ENCODE measurements at regions not wholly inside any gene's neighbourhood (a gene's known extent, or its start where the extent isn't known, plus 50 kb on each side); places are given as distances from the start of the nearest gene placed in this dataset.
"Not testable (repeated sequence)": the region's sequence is repeated elsewhere in the genome, so short reads cannot be mapped to it uniquely, and the experiment has no call there.

DNA sequence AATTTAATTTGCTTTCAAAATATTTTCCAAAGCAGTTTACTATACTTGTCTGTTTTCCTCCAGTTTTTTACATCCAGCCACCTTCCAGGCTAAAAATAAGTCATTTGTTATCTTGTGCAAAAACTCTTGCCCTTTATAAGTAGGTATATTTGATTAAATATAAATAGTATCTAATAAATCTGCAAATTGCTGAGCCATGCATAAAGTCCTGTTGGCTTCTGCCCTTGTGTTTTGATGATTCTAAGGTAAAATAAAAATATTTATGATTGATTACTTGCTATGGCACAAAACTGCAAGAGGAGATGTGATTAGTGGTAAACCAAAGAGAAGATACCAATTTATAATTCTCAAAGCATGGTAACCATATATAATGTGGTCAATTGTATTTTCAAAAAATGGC lies 1026.7 kb downstream of the EPHA3 start:
- Mint-ChIP-seq H3K27ac (no peak overlapping the region), H3K9me3 (peaks cover 7 to 59% (median 22%) of the 10 kb centered on the region in 6 donors), H3K4me3 (no peak overlapping the region), H3K4me1 (no peaks in the 10 kb centered on the region), H3K27me3 (ENCODE audit: low read depth in 3 of 3) (no peaks in the 10 kb centered on the region), H3K36me3 (peaks cover 0 to 4% (median 0%) of the 10 kb centered on the region in 3 donors)
- no peak for DNase-seq

DNA sequence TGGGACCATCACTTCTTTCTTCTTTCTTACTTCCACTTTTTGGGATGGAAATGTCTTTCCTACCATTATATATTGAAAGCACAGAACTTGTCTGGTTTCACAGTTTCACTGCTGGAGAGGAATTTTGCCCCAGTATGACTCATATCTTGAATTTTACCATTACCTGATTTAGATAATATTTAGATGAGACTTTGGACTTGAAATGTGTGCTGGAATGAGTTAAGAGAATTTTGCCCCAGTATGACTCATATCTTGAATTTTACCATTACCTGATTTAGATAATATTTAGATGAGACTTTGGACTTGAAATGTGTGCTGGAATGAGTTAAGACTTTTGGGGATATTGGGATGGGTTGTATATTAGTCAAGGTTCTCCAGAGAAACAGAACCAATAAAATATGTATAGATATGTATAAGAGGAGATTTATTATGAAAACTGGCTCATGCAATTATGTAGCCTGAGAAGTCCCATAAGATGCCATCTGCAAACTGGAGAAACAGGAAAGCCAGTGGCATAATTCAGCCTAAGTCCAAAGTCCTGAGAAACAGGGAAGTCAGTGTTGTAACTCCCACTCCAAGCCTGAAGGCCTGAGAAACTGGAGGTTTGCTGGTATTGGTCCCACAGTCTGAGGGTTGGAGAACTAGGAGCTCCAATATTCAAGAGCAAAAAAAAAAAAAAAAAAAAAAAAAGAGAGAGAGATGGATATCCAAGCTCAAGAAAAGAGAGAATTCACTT lies 1029.2 kb downstream of the EPHA3 start:
- H3K9me3 Mint-ChIP-seq = peaks cover 12 to 47% (median 22%) of the 10 kb centered on the region in 6 donors
- no peaks in the 10 kb centered on the region for H3K27me3 Mint-ChIP-seq (ENCODE audit: low read depth in 3 of 3)
- no peak for DNase-seq
- H3K4me1 Mint-ChIP-seq = no peaks in the 10 kb centered on the region
- H3K36me3 Mint-ChIP-seq = peaks cover 0 to 4% (median 0%) of the 10 kb centered on the region in 3 donors
- H3K4me3 Mint-ChIP-seq = no peak overlapping the region
- H3K27ac Mint-ChIP-seq = no peak overlapping the region

DNA sequence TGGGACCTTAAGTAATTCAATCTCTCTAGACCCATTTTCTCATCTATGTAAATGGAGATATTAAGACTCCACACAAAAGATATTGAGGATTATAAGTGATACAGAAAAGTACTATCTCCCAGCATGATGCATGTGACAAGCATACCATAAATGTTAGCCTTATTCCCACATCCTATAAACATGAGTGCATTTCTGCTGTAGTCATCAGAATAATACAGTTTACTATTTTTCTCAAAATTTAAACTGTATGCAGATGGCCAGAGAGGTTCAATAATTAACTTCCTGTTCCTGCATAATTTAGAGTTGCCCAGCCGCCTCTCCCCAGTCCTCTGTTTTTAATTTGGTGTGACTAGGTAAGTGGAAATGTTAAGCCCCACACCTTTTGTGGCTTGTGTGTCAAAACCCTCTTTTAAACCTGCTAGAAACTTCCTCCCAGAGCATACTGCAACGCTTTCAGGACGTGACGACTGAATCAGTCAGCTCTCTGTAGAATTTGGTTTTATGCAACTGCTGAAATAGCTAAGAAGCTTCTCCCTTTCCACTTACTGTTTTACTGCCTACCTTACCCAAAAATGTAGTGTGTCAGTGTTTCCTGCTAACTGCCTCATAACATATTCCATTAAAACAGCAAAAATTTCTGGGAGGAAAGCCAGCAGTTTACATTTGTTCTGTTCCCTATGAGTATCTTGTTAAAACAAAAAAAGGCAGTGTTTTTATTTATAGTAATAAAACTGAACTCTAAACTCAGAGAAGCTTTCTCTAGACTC lies 1037.9 kb downstream of the EPHA3 start:
- Mint-ChIP-seq H3K27me3 (ENCODE audit: low read depth in 3 of 3) (no peaks in the 10 kb centered on the region), H3K9me3 (peaks cover 17 to 59% (median 25%) of the 10 kb centered on the region in 6 donors), H3K27ac (no peak overlapping the region), H3K4me3 (no peak overlapping the region), H3K4me1 (no peaks in the 10 kb centered on the region), H3K36me3 (no peaks in the 10 kb centered on the region)
- no peak for DNase-seq

DNA sequence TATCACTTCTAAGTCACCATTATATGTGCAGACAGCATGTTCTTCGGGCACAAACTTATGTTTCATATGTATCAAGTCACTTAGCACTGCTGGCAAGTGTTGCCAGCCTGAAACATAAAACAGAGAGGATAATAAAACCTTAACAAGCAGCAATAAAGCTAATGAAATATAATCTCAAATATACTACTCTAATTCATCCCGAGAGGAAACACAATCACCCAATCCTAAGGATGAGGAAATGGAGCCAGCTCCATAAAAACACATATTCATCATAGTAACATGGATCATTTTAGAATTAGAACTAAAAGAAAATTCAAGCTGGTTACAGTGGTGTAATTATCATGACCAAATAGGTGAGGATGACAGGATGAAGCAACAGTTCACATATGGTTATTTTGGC lies 1072.7 kb downstream of the EPHA3 start:
- Mint-ChIP-seq H3K4me3 (no peak overlapping the region), H3K4me1 (no peaks in the 10 kb centered on the region), H3K36me3 (peaks cover 0 to 3% (median 0%) of the 10 kb centered on the region in 3 donors), H3K9me3 (peaks cover 7 to 37% (median 22%) of the 10 kb centered on the region in 6 donors), H3K27me3 (ENCODE audit: low read depth in 3 of 3) (no peaks in the 10 kb centered on the region), H3K27ac (no peak overlapping the region)
- no peak for DNase-seq

DNA sequence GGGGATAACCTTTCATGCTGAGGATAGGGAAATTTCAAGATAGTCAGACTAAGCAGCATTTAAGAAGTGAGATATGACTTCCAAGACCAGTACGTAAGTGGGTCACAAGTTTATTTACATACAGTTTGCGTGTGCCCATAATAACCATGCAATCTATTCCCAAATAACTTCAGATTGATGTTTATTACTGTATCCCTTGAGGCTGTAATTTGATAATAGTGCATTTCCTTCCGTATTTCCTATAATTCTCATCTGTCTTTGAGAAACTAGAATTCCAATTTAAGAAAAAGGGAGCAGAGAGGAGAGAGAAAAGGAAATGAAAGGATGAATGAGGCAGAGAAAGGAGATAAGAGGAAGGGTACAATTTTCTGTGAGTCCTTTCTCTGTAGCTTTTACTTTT lies 1073.1 kb downstream of the EPHA3 start:
- H3K4me1 Mint-ChIP-seq = no peaks in the 10 kb centered on the region
- no peaks in the 10 kb centered on the region for H3K27me3 Mint-ChIP-seq (ENCODE audit: low read depth in 3 of 3)
- H3K27ac Mint-ChIP-seq = no peak overlapping the region
- H3K4me3 Mint-ChIP-seq = no peak overlapping the region
- peaks cover 5 to 37% (median 21%) of the 10 kb centered on the region in 6 donors for H3K9me3 Mint-ChIP-seq
- no peak for DNase-seq
- H3K36me3 Mint-ChIP-seq = peaks cover 0 to 3% (median 0%) of the 10 kb centered on the region in 3 donors

DNA sequence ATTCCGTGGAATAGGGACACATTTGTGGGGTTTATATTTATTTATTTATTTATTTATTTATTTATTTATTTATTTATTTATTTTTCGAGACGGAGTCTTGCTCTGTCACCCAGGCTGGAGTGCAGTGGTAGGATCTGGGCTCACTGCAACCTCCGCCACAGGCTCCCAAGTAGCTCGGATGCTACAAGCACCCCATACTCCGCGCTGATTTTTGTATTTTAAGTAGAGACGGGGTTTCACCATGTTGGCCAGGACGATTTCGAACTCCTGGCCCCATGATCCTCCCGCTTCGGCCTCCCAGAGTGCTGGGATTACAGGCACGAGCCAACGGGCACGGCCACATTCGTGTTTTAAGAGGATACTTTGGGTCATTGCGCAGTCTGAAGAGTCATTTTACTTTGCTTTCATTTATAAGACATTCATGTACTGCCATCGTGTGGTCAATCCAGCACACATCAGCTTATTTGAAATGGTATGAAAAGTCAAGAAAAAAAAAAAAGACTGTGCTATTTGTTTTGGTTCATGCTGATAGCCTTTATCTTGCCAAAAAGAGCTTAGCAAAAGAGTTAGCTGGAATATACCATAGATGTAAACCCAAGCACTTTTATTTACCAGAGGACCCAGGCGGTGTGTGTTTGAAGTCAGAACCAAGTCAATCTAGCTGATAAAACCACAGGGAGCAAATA lies 1075.0 kb downstream of the EPHA3 start:
- not testable (repeated sequence) for H3K27me3 Mint-ChIP-seq (ENCODE audit: low read depth in 3 of 3); H3K4me1 Mint-ChIP-seq; H3K4me3 Mint-ChIP-seq; H3K27ac Mint-ChIP-seq; H3K36me3 Mint-ChIP-seq; DNase-seq
- peaks cover 5 to 27% (median 11%) of the 10 kb centered on the region in 6 donors for H3K9me3 Mint-ChIP-seq

DNA sequence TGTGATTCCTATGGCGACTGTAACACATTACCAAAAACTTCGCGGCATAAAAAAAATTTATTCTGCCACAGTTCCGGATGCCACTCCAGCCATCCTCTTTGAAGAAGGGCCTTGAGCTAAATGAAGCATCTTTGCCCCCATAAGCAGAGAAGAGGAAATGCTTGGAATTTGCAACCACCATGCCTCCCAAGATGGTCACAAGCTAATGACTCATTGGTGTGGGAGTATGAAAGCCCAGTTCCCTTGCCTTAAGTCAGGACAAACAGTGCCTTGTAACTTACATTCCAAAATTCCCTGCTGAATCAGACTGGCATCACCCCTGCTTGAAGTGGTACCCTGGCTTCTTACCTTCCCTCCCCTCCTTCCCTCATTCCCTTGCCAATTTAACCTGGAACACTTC lies 1077.4 kb downstream of the EPHA3 start:
- Mint-ChIP-seq H3K4me3 (no peak overlapping the region), H3K9me3 (peaks cover 2 to 27% (median 10%) of the 10 kb centered on the region in 6 donors), H3K27me3 (ENCODE audit: low read depth in 3 of 3) (no peaks in the 10 kb centered on the region), H3K36me3 (no peaks in the 10 kb centered on the region), H3K4me1 (no peaks in the 10 kb centered on the region), H3K27ac (no peak overlapping the region)
- DNase-seq = no peak

DNA sequence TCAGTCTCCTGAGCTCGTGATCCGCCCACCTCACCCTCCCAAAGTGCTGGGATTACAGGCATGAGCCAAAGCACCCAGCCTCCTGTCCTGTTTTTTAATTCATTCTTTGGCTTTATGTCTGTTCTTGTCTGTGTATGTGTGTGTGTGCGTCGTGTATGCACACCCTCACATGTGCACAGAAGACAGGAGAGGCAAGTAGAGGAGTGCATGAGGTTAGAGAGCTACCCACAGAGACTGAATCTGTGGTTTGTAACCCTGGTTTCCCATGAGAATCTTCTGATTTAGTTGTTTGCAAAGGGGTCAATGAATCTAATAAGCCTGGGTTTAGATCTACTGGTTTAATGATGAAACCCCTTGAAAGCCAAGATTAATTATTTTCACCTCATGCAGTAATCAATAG lies 1090.0 kb downstream of the EPHA3 start:
- H3K27ac Mint-ChIP-seq; DNase-seq; H3K4me3 Mint-ChIP-seq; H3K4me1 Mint-ChIP-seq; H3K27me3 Mint-ChIP-seq (ENCODE audit: low read depth in 3 of 3); H3K36me3 Mint-ChIP-seq: not testable (repeated sequence)
- peaks cover 5 to 55% (median 26%) of the 10 kb centered on the region in 6 donors for H3K9me3 Mint-ChIP-seq

DNA sequence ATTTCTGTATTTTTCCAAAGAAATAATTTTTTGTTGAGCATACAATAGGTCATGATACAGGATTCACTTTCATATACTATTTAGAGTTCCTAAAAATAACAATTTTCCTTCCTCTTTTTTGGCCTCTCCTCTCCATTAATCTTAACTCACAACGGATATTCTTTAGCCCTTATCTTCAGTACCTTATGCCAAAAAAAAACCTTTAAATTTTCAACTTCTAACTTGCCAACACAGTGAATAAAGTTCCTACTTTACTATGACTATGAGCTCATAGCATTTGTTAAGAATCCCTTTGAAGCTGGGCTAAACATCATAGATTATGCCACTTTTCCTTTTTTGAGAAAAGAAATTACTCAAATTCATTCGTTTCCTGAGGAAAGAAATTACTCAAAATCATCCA lies 1095.5 kb downstream of the EPHA3 start:
- H3K27ac Mint-ChIP-seq; H3K27me3 Mint-ChIP-seq (ENCODE audit: low read depth in 3 of 3): not testable (repeated sequence)
- peaks cover 10 to 53% (median 33%) of the 10 kb centered on the region in 6 donors for H3K9me3 Mint-ChIP-seq

DNA sequence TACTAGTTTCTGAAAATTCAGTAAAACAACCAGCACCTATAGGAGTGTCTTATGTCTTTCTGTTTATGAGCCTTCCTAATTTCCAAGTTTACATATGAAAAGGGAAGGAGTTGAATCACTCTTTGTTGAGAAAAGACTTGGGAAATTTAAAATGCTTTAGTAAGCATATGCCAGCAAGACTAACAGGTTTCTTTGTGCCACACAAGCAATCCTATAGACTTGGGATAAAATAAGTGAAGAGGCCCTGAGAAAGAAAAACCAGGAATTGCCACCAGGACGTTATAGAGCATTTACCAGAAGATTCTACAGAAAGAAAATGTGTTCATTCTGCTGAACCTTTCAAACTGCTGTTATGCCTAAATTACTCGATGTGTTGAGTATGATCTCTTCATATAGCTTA lies 1099.1 kb downstream of the EPHA3 start:
- not testable (repeated sequence) for H3K4me1 Mint-ChIP-seq; DNase-seq; H3K4me3 Mint-ChIP-seq; H3K27me3 Mint-ChIP-seq (ENCODE audit: low read depth in 3 of 3); H3K27ac Mint-ChIP-seq; H3K36me3 Mint-ChIP-seq
- peaks cover 10 to 47% (median 39%) of the 10 kb centered on the region in 6 donors for H3K9me3 Mint-ChIP-seq

More for the DNA sequence above, 1095.5 kb downstream of the EPHA3 start:
- not testable (repeated sequence) for H3K4me1 Mint-ChIP-seq, H3K4me3 Mint-ChIP-seq, H3K36me3 Mint-ChIP-seq, DNase-seq

DNA sequence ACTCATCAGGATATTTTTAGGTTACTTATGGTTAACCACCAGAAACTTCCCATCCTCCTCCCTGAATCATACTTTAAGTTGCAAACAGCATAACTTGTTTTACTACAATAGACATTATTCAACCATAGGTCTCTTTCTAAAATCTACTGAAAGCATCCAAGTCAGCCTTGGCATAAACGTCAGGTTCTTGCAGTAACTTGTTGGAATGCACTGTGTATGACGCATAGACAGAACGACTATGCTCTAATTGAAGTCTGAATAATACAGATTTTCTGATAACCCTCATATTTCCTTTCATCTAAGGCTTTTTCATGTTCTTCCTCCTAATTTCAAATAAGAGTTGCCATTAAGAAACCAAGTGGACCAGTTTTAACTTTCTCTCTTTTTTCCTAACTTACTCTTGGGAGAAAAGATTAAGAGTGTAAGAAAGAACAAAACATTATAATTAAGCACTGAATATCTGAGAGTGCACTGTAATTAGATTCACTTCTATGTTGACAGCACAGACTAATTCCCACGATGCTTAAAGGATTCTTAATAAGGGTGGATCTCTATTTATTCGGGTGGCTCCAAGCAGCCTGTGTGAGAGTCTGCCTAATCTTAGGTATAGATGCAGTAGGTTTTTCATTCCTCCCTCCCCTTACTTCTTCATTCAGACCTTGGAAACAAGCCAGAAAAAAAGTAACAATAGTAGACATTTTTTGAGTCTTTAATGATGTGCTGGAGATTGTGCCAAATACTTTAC lies 1100.1 kb downstream of the EPHA3 start:
- not testable (repeated sequence) for DNase-seq; H3K27me3 Mint-ChIP-seq (ENCODE audit: low read depth in 3 of 3); H3K27ac Mint-ChIP-seq; H3K4me3 Mint-ChIP-seq; H3K4me1 Mint-ChIP-seq; H3K36me3 Mint-ChIP-seq
- peaks cover 14 to 54% (median 44%) of the 10 kb centered on the region in 6 donors for H3K9me3 Mint-ChIP-seq

DNA sequence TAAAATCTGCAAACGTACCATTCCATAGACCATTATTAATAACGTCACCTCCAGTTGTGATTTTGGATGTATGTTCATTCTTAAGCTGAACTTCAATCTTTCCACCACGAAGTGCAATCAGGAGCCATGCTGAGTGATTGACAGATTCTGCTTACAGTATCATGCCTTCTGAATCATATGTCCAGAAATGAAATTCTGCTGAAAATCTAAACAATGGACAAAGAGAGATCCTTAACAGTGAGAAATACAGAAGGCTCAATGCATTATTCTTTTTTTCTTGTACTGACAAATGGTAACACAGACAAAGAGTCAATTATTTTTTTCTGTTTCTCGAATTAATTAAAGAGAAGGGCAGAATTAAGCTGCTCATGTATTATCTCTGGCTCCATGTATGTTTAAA lies 1114.5 kb downstream of the EPHA3 start:
- H3K9me3 Mint-ChIP-seq = peaks cover 14 to 57% (median 36%) of the 10 kb centered on the region in 6 donors
- H3K36me3 Mint-ChIP-seq = peaks cover 0 to 3% (median 0%) of the 10 kb centered on the region in 3 donors
- H3K27ac Mint-ChIP-seq = no peak overlapping the region
- H3K27me3 Mint-ChIP-seq (ENCODE audit: low read depth in 3 of 3) = peaks cover 0 to 1% (median 0%) of the 10 kb centered on the region in 3 donors
- H3K4me1 Mint-ChIP-seq = no peaks in the 10 kb centered on the region
- no peak for DNase-seq
- H3K4me3 Mint-ChIP-seq = no peak overlapping the region

DNA sequence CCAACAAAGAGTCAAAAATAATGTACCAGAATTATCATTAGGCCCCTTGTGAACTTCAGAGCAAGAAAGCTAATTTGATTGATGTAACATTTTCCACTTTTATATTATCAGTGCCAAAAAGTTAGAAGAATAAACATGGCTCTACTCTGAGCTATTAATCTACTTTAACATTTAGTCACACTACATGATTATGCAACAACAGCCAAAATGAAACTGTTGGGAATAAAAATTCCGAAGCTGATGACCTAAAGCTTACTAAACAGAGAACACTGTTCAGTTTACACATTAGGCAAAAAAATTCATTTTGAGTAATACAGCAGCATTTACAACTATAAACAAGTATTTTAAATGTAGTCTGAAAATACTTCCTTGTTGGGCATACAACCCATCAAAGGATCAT lies 1134.1 kb downstream of the EPHA3 start:
- H3K9me3 Mint-ChIP-seq = peaks cover 16 to 73% (median 37%) of the 10 kb centered on the region in 6 donors
- no peak overlapping the region for H3K27ac Mint-ChIP-seq
- peaks cover 0 to 4% (median 0%) of the 10 kb centered on the region in 3 donors for H3K27me3 Mint-ChIP-seq (ENCODE audit: low read depth in 3 of 3)
- no peaks in the 10 kb centered on the region for H3K36me3 Mint-ChIP-seq
- no peak for DNase-seq
- no peaks in the 10 kb centered on the region for H3K4me1 Mint-ChIP-seq
- no peak overlapping the region for H3K4me3 Mint-ChIP-seq

Measured in immature natural killer cell (primary cell).